GM21619 (cell line): ENCODE measurements at regions not wholly inside any gene's neighbourhood (a gene's known extent, or its start where the extent isn't known, plus 50 kb on each side); places are given as distances from the start of the nearest gene placed in this dataset.

Source experiments
- ATAC-seq: cut with Tn5 transposase; IDR thresholded peaks from one replicate; pipeline ENCODE4 v1.9.1; 2021; ENCODE audit not compliant: unreplicated experiment

GRCh38 chr1:189821833-189822232, 655.8 kb downstream of the BRINP3 start:
- ATAC-seq = no peak

DNA sequence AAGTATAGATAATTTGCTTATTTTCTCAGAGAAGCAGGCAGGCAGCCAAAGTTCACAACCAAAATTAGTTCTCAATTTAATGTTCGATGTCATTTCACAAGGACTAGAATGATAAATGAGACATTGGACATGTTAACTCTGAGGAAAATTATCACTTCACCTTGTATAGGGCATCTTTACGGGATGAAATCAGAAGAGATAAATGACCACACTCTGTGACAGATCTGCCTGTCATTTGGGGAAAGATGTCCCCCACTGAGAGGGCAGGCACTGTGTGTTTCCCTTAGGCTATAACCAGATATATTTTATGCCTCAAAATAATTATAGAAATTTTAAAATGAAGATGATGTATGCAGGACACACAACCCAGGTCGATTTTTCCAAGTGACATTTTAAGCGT, 642.9 kb downstream of the BRINP3 start:
- ATAC-seq = no peak

DNA sequence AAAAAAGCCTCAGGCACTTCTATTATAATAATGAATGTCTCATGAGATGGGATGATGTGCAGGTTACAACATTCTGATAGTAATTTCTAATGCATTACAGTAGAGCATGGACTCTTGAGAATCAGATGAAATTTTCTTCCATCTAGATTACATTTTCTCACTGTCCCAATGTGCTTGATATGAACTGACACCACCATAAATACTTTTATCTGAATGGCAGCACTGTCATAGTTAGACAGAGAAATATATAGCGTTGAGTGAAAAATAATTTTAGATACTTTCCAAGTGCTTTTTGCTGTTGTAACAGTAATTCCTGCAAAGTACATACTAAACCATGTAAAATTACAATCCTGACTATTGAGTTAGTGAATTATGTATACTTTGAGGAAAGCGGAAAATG, 630.1 kb downstream of the BRINP3 start:
- ATAC-seq = no peak

DNA sequence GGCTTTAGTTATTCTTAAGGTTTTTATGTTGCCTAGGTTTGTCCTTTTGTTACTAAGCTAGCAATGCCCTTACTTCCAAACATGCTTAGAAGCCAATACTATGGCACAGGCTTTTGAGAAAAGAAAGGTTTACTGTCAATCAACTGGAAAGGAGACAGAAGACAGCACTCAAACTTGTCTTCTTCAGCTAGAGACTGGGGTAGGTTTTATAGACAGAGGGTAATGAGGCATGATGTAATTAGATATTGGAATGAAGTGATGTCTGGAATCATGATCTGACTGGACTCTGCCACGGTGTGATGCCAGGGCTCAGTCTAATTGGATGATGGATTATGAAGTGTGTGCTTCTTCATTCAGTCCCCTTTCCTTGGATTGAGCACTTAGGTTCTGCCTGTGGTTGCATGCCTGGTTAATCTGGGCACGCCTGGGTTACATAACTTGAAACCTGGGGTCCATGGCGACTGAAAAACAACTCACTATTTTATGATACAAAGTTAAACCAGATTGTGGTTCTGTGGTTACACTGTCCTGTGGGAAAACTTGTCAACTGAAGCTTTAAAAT, 625.8 kb downstream of the BRINP3 start:
- ATAC-seq = no peak

DNA sequence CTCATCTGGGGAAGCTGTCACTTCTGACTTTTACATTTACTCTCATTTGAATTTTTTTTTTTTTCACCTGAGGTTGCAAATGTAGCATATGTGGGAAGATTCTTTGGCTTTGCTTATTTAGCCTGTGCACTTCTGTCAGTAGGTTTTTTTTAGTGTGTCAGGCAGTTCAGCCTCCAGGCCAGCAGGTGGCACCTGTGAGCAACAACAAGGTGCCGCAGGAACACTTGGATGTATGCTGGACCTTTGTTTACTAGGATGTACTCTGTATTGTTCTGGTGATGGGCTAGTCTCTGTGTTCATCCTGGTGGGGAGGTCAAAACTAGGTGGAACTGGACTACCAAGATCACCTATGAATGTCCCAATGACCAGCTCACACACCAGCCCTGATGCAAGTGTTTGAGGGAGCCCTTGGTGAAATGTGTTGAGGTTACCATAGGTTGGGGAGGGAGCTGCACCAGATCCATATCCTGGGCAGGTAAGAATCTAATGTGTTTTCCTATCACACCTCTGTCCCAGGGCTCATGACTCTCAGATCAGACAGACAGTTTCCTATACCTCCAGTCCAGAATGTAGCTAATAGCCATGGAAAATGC, 618.2 kb downstream of the BRINP3 start:
- ATAC-seq = peak; percentile 53

- ATAC-seq = no peak
Observed at GRCh38 chr1:189866606-189867005, 611.1 kb downstream of the BRINP3 start.

- ATAC-seq = no peak
Observed at GRCh38 chr1:189868021-189868420, 609.6 kb downstream of the BRINP3 start.

DNA sequence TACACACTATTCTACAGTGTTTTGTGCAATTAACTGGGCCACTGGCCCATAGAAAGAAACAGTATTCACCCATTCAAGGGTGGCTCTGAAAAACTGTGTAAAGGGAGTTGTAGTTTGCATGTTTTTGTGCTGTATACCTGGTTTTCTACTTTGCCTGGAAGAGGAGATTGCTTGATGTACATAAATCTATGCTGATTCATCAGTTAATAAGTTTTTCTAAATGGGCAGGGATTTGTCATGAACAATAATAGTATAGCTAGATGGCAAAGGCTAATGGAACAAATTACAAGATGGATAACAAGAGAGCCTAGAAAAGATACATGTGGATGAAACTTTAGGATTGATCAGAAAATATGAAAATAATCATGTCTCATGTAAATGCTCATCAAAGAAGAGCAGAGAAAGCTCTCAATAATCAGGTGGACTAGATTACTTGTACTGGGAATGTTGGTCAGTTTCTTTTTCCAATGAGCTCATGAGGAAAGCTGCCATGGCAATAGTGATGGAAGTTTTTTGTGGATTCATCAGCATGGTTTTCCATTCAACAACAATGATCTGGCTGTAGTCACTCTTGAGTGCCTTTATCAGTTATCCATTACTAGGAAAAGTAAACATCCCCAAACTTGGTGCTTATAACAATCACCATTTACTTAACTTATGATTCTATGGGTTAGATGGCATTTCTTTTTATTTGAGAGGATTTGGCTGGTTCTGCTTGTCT, 602.8 kb downstream of the BRINP3 start:
- ATAC-seq = no peak

DNA sequence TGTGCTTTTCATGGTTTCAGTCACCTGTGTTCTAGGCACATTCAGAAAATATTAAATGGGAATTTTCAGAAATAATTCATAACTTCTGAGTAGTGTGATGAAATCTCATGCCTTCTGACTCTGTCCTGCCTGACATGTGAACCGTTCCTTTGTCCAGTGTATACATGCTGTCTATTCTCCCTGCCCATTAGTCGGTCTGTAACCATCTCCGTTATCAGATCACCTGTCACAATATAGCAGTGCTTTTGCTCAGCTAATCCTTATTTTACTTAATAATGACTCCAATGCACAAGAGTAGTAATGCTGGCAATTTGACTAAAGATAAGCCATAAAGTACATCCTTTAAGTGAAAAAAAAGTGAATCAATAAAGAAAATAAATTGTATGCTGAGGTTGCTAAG, 597.5 kb downstream of the BRINP3 start:
- ATAC-seq = no peak

GRCh38 chr1:189899686-189900425, 577.8 kb downstream of the BRINP3 start:
- ATAC-seq = no peak

DNA sequence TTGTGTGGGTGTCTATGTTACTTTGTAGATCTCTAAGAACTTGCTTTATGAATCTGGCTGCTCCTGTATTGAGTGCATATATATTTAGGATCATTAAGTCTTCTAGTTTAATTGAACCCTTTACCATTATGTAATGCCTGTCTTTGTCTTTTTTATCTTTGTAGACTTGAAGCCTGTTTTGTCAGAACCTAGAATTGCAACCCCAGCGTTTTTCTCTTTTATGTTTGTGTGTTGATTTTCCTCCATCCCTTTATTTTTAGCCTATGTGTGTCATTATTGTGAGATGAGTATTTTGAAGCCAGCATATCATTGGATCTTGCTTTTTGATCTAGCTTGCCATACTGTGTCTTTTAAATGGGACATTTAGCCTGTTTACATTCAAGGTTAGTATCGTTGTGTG, 573.2 kb downstream of the BRINP3 start:
- no peak for ATAC-seq

DNA sequence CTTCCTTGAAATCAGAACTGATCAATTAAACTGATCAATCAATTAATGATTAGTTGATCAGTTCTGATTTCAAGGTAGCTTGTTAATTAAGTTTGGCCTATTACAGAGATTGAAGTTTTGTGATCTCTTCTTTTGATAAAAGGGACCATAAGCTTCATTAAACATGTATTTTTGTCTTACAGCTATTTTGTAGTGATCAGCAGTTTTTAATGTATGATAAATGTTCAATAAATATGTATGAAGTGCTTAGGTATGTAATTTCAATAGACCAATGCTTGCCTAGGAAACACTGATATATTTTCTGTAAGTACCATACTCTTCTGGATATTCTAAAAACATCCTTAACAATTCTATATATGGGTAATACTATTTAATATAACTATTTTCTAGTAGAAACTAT, 569.6 kb downstream of the BRINP3 start:
- no peak for ATAC-seq

DNA sequence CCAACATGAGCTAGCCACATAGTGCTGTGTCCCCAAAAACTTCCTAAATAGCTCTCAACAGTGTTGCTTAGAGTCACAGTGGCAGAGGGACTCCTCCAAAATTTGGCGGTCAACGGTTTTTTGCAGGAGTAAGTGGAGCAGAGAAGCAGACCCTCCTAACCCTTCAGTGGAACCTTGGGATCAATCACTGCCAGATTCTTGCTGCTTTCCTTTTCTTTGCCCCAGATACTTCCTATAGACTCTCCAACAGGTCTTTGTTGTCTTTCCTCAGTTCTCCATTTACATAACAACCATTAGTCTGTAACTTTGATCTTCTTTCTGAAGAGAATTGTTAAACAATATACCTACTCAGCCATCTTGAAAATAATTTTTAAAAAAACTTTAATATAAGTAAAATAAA, 556.1 kb downstream of the BRINP3 start:
- ATAC-seq = no peak

DNA sequence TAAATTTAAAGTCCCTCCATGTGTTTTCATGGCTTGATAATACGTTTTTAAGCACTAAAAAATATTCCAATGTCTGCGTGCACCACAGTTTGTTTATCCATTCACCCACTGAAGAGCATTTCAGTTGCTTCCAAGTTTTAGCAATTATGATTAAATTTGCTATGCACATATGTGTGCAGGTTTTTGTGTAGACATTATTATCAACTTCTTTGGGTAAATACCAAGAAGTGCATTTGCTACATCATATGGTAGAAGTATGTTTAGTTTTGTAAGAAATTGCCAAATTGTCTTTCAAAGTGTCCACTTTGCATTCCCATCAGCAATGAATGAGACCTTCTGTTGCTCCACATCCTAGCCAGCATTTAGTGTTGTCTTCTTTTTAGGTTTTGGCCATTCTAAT, 550.0 kb downstream of the BRINP3 start:
- ATAC-seq = no peak

DNA sequence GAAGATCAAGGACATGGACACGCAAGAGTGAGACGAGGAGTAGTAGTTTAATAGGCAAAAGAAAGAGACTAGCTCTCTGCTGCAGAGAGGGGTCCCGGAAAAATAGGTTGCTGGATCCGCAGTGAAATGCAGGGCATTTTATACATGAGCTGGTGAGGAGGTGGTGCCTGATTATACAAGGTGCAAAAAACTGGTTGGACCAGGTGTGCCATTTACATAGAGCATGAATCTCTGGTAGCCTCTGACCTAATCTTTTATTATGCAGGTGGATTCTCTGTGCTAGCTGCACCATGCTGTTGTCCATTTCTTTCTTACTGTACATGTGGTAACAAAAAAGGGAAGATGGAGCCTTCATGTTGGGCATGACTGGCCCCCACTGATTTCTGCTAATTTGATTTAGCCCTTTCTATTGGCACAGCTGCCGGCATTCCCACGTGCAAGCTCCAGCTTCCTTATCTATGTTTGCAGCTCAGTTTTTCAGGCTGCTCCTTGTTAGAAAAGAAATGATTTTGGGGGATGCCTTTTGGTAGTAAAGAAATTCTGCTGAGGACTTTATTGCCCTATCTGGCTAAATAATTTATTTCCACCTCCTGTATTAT, 548.1 kb downstream of the BRINP3 start:
- ATAC-seq = no peak

GRCh38 chr1:189936861-189937260, 540.8 kb downstream of the BRINP3 start:
- no peak for ATAC-seq

DNA sequence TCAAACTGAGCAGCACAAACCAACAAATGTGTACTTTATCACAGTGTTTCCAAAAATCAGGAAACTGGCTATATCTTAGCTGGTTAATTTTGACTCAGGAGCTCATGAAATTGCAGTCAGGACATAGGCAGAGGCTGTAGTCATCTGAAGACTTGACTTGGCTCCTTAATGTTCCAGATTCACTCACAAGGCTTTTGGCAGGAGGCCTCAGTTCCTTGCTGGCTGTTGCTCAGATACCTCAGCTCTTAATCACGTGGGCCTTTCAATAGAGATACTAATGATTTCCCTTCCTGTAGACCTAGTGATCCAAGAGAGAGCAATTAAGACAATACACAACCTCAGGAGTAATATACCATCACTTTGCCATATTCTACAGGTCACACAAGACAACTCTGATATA, 537.7 kb downstream of the BRINP3 start:
- ATAC-seq = no peak

GRCh38 chr1:189941922-189942321, 535.7 kb downstream of the BRINP3 start:
- ATAC-seq = no peak

- ATAC-seq = no peak
Observed at GRCh38 chr1:189958756-189959155, 518.9 kb downstream of the BRINP3 start.

- no peak for ATAC-seq
Observed at GRCh38 chr1:189960769-189961168, 516.9 kb downstream of the BRINP3 start.

- ATAC-seq = no peak
Observed at GRCh38 chr1:189962181-189962580, 515.5 kb downstream of the BRINP3 start.
